ENCODE measurements at regions not wholly inside any gene's neighbourhood (a gene's known extent, or its start where the extent isn't known, plus 50 kb on each side); places are given as distances from the start of the nearest gene placed in this dataset.

DNA sequence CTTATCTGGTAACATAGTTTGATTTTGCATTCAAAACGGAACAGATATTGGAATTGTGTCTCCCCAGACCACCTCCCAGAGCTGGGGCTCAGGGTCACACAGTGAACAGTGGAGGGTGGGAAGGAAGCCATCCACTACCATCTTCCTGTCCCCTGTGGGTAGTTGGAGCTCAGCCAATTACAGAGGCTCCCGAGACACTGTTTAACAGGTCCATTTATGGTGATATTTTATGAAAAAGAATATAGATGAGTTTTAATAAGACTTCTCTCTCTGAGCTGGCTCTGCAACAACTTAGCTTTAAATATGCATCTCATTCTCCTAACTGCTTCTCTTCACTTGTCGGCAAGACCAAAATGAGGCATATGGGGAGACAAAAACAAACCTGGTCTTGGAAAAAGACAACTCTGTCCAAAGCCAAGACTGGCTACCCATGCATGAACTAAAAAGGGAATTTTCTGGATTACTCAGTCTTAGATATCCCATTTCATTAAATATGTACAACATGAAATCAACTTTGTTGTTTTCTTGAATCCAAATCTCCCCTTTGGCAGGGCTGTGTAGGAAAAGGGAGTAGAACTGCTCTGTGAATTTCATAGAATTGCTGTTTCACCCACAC lies 83.8 kb upstream of the HOXC13 start:
- no peaks in the 10 kb centered on the region for H3K36me3 ChIP-seq (replicated peaks; ENCODE audit: insufficient read depth, low read depth)
- H3K27me3 ChIP-seq, result peaks cover 8% of the 10 kb centered on the region
- TF ChIP-seq EZH2phosphoT487 (IDR thresholded peaks at IDR 0.05; ENCODE audit: low read depth, severe bottlenecking, unreplicated experiment), result no peak
- no peak for TF ChIP-seq EZH2 (IDR thresholded peaks at IDR 0.05; ENCODE audit: borderline replicate concordance)
- TF ChIP-seq, protein P1, sequence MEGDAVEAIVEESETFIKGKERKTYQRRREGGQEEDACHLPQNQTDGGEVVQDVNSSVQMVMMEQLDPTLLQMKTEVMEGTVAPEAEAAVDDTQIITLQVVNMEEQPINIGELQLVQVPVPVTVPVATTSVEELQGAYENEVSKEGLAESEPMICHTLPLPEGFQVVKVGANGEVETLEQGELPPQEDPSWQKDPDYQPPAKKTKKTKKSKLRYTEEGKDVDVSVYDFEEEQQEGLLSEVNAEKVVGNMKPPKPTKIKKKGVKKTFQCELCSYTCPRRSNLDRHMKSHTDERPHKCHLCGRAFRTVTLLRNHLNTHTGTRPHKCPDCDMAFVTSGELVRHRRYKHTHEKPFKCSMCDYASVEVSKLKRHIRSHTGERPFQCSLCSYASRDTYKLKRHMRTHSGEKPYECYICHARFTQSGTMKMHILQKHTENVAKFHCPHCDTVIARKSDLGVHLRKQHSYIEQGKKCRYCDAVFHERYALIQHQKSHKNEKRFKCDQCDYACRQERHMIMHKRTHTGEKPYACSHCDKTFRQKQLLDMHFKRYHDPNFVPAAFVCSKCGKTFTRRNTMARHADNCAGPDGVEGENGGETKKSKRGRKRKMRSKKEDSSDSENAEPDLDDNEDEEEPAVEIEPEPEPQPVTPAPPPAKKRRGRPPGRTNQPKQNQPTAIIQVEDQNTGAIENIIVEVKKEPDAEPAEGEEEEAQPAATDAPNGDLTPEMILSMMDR (IDR thresholded peaks at IDR 0.05; ENCODE audit: poor library complexity), result no peak
- 74% methylated on average over 3 of the region's 3 CpGs for WGBS (ENCODE audit: low lambda C conversion rate, missing lambda C conversion rate)
- H3K4me1 ChIP-seq (ENCODE audit: insufficient read depth), result no peaks in the 10 kb centered on the region
- no peak overlapping the region for H3K27ac ChIP-seq
- no peaks in the 10 kb centered on the region for H3K79me2 ChIP-seq
- no peak overlapping the region for H3K4me2 ChIP-seq
- H3K9me2 ChIP-seq (replicated peaks; ENCODE audit: insufficient read depth), result no peaks in the 10 kb centered on the region
- H4K20me1 ChIP-seq (ENCODE audit: insufficient read depth, poor library complexity, severe bottlenecking), result no peaks in the 10 kb centered on the region
- no peak overlapping the region for H2AFZ ChIP-seq
- DNase-seq (ENCODE audit: low spot score), result no peak
- no peaks in the 10 kb centered on the region for H3K9me3 ChIP-seq (ENCODE audit: low read depth)
- no peak overlapping the region for H3K4me3 ChIP-seq

DNA sequence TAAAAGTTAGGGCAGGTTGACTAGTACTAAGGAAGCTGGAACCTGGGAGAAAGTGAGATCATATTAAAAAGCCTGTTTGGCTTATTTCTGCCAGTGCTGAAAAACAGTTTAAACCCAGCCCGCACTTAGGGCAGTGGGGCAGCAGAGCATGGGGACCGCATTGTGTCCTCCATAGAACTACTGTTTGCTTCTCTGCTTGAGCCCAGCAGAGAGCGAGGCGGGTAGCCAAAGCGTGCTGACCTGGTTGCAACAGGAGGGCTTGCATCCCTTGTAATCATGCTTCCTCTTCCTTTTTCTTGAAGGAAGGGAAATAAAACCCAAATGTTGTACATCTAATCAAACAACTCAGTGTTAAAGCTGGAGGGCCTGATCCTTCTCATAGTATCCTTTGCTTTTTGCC lies 82.5 kb upstream of the HOXC13 start:
- H3K27me3 ChIP-seq, result peaks cover 8% of the 10 kb centered on the region
- no peak for TF ChIP-seq EZH2phosphoT487 (IDR thresholded peaks at IDR 0.05; ENCODE audit: low read depth, severe bottlenecking, unreplicated experiment)
- TF ChIP-seq EZH2 (IDR thresholded peaks at IDR 0.05; ENCODE audit: borderline replicate concordance), result no peak
- TF ChIP-seq, protein P1 (IDR thresholded peaks at IDR 0.05; ENCODE audit: poor library complexity), result no peak
- H3K9me3 ChIP-seq (ENCODE audit: low read depth), result no peaks in the 10 kb centered on the region
- no peak overlapping the region for H3K27ac ChIP-seq
- H3K36me3 ChIP-seq (replicated peaks; ENCODE audit: insufficient read depth, low read depth), result no peaks in the 10 kb centered on the region
- H3K4me1 ChIP-seq (ENCODE audit: insufficient read depth), result no peaks in the 10 kb centered on the region
- no peaks in the 10 kb centered on the region for H4K20me1 ChIP-seq (ENCODE audit: insufficient read depth, poor library complexity, severe bottlenecking)
- DNase-seq (ENCODE audit: low spot score), result no peak
- no peak overlapping the region for H3K4me2 ChIP-seq
- no peaks in the 10 kb centered on the region for H3K79me2 ChIP-seq
- H2AFZ ChIP-seq, result no peak overlapping the region
- H3K4me3 ChIP-seq, result no peak overlapping the region
- WGBS (ENCODE audit: low lambda C conversion rate, missing lambda C conversion rate), result 88% methylated on average over 5 of the region's 5 CpGs
- H3K9me2 ChIP-seq (replicated peaks; ENCODE audit: insufficient read depth), result no peaks in the 10 kb centered on the region

DNA sequence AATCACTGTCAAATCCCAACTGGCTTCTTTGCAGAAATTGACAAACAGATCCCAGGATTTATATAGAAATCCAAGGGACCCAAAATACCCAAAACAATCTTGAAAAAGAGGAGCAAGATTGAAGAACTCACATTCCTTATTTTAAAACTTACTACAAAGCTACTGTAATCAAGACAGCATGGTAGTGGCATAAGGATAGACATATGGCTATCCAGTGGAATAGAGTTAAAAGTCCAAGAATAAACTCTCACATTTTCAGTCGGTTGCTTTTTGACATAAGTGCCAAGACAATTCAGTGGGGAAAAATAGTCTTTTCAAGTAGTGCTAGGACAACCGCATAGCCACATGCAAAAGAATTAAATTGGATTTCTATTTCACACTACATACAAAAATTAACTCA lies 81.0 kb upstream of the HOXC13 start:
- H3K9me3 ChIP-seq (ENCODE audit: low read depth), result no peaks in the 10 kb centered on the region
- WGBS (ENCODE audit: low lambda C conversion rate, missing lambda C conversion rate), result 92% methylated on average over 2 of the region's 2 CpGs

More for the DNA sequence above, 81.0 kb upstream of the HOXC13 start:
- no peak overlapping the region for H3K4me3 ChIP-seq
- no peaks in the 10 kb centered on the region for H3K36me3 ChIP-seq (replicated peaks; ENCODE audit: insufficient read depth, low read depth)
- H2AFZ ChIP-seq, result no peak overlapping the region
- H3K79me2 ChIP-seq, result no peaks in the 10 kb centered on the region
- no peak for DNase-seq (ENCODE audit: low spot score)
- H3K4me2 ChIP-seq, result no peak overlapping the region
- no peaks in the 10 kb centered on the region for H3K9me2 ChIP-seq (replicated peaks; ENCODE audit: insufficient read depth)
- H3K27ac ChIP-seq, result no peak overlapping the region
- no peaks in the 10 kb centered on the region for H4K20me1 ChIP-seq (ENCODE audit: insufficient read depth, poor library complexity, severe bottlenecking)
- peaks cover 4% of the 10 kb centered on the region for H3K27me3 ChIP-seq
- TF ChIP-seq, protein P1 (IDR thresholded peaks at IDR 0.05; ENCODE audit: poor library complexity), result no peak
- TF ChIP-seq EZH2phosphoT487 (IDR thresholded peaks at IDR 0.05; ENCODE audit: low read depth, severe bottlenecking, unreplicated experiment) (no peak), EZH2 (IDR thresholded peaks at IDR 0.05; ENCODE audit: borderline replicate concordance) (no peak)
- no peaks in the 10 kb centered on the region for H3K4me1 ChIP-seq (ENCODE audit: insufficient read depth)
